Liver (tissue), 8 donors: ENCODE measurements at regions not wholly inside any gene's neighbourhood (a gene's known extent, or its start where the extent isn't known, plus 50 kb on each side); places are given as distances from the start of the nearest gene placed in this dataset.

Experiments
- DNase-seq: peaks from one replicate; pipeline ENCODE4 v3.0.0-alpha.2; 2017; ENCODE audit warnings: low spot score
- H3K27ac ChIP-seq, 2 donors: one replicate each; pipeline ENCODE4 v1.7.0; 2013; ENCODE audit warnings: inconsistent platforms in 2 of 2, low read length in 2 of 2, control low read depth in 1 of 2, low read depth in 1 of 2, mild to moderate bottlenecking in 1 of 2
- H3K27me3 ChIP-seq, 4 donors: one replicate each; pipeline versions ENCODE4 v1.6.1 to v1.7.0; 2013; ENCODE audit warnings: low read length in 3 of 4, inconsistent platforms in 1 of 4, mild to moderate bottlenecking in 1 of 4, moderate library complexity in 1 of 4; ENCODE audit not compliant: control insufficient read depth in 4 of 4, insufficient read depth in 4 of 4
- H3K36me3 ChIP-seq, 4 donors: one replicate each; pipeline versions ENCODE4 v1.6.1 to v1.7.0; 2013; ENCODE audit warnings: low read length in 3 of 4, mild to moderate bottlenecking in 3 of 4, low read depth in 1 of 4, moderate library complexity in 1 of 4; ENCODE audit not compliant: control insufficient read depth in 4 of 4, insufficient read depth in 3 of 4
- H3K4me1 ChIP-seq, 4 donors: one replicate each; pipeline versions ENCODE4 v1.6.1 to v1.7.0; 2013; ENCODE audit warnings: low read length in 3 of 4, mild to moderate bottlenecking in 3 of 4, moderate library complexity in 1 of 4; ENCODE audit not compliant: control insufficient read depth in 4 of 4, insufficient read depth in 4 of 4
- H3K4me3 ChIP-seq, 3 donors: one replicate each; pipeline versions ENCODE4 v1.6.1 to v1.7.0; 2013; ENCODE audit warnings: low read length in 3 of 3, control low read depth in 1 of 3, low read depth in 1 of 3, mild to moderate bottlenecking in 1 of 3
- H3K9ac ChIP-seq, 2 donors: one replicate each; pipeline ENCODE4 v1.7.0; 2013; ENCODE audit warnings: low read length in 2 of 2, mild to moderate bottlenecking in 2 of 2, moderate library complexity in 2 of 2, control low read depth in 1 of 2, low read depth in 1 of 2
- H3K9me3 ChIP-seq, 4 donors: one replicate each; pipeline versions ENCODE4 v1.6.1 to v1.7.0; 2013; ENCODE audit warnings: low read length in 3 of 4; ENCODE audit not compliant: control insufficient read depth in 4 of 4
- EGR1 ChIP-seq, 2 donors: IDR thresholded peaks; 2 replicates each; pipeline ENCODE4 v1.6.1; 2016 to 2018; ENCODE audit warnings: antibody characterized with exemption in 2 of 2, low read depth in 2 of 2
- FOXA1 ChIP-seq: IDR thresholded peaks from 2 replicates; pipeline ENCODE4 v1.6.1; 2016; ENCODE audit warnings: antibody characterized with exemption
- FOXA2 ChIP-seq: IDR thresholded peaks from 2 replicates; pipeline ENCODE4 v1.6.1; 2016; ENCODE audit warnings: antibody characterized with exemption
- GABPA ChIP-seq, 2 donors: IDR thresholded peaks in 1 of 2; conservative IDR thresholded peaks in 1 of 2; 2 replicates each; pipeline ENCODE4 v1.6.1; 2016; ENCODE audit warnings: antibody characterized with exemption in 2 of 2, mild to moderate bottlenecking in 1 of 2, moderate library complexity in 1 of 2
- HNF4A ChIP-seq, 2 donors: conservative IDR thresholded peaks; 2 replicates each; pipeline ENCODE4 v1.6.1; 2016; ENCODE audit warnings: antibody characterized with exemption in 2 of 2, mild to moderate bottlenecking in 2 of 2
- HNF4G ChIP-seq: IDR thresholded peaks from 2 replicates; pipeline ENCODE4 v1.6.1; 2016; ENCODE audit warnings: antibody characterized with exemption
- JUND ChIP-seq, 2 donors: IDR thresholded peaks; 2 replicates each; pipeline ENCODE4 v1.6.1; 2016; ENCODE audit warnings: antibody characterized with exemption in 2 of 2
- NR2F2 ChIP-seq: IDR thresholded peaks from 2 replicates; pipeline ENCODE4 v1.6.1; 2016; ENCODE audit warnings: antibody characterized with exemption
- RAD21 ChIP-seq, 2 donors: IDR thresholded peaks; 2 replicates each; pipeline ENCODE4 v1.6.1; 2016; ENCODE audit warnings: antibody characterized with exemption in 2 of 2, mild to moderate bottlenecking in 2 of 2
- SP1 ChIP-seq: IDR thresholded peaks from 2 replicates; pipeline ENCODE4 v1.6.1; 2018; ENCODE audit warnings: antibody characterized with exemption, mild to moderate bottlenecking
- TAF1 ChIP-seq: conservative IDR thresholded peaks from 2 replicates; pipeline ENCODE4 v1.6.1; 2016; ENCODE audit warnings: antibody characterized with exemption, mild to moderate bottlenecking
- YY1 ChIP-seq: IDR thresholded peaks from 2 replicates; pipeline ENCODE4 v1.6.1; 2016; ENCODE audit warnings: antibody characterized with exemption, mild to moderate bottlenecking
- WGBS: extraction: QIAGEN DNeasy Blood & Tissue Kit; methylation state at CpG from one replicate; pipeline ENCODE4 v1.1.7; 2013; 5-methylcytosine and 5-hydroxymethylcytosine counted together
- TF ChIP-seq, protein P1 (sequence below): fragments of 150-350 bp; IDR thresholded peaks from 2 replicates; pipeline ENCODE4 v1.5.1; 2017; ENCODE audit warnings: improper control_type of control experiment, low read depth, low read length; ENCODE audit not compliant: missing input control
- TF ChIP-seq, protein P2 (sequence below): IDR thresholded peaks from 2 replicates; pipeline ENCODE4 v1.6.1; 2016; ENCODE audit warnings: antibody characterized with exemption
- TF ChIP-seq, protein P3 (sequence below): IDR thresholded peaks from 2 replicates; pipeline ENCODE4 v1.6.1; 2016; ENCODE audit warnings: antibody characterized with exemption
- TF ChIP-seq, protein P4 (sequence below): IDR thresholded peaks from 2 replicates; pipeline ENCODE4 v1.6.1; 2016; ENCODE audit warnings: antibody characterized with exemption, mild to moderate bottlenecking
- TF ChIP-seq, protein P5 (sequence below): IDR thresholded peaks from 2 replicates; pipeline ENCODE4 v1.6.1; 2016; ENCODE audit warnings: antibody characterized with exemption
- donor health status: healthy.
- donor health status: healthy.
- donor health status: healthy.
- donor health status: healthy.
- donor health status: healthy.

DNA sequence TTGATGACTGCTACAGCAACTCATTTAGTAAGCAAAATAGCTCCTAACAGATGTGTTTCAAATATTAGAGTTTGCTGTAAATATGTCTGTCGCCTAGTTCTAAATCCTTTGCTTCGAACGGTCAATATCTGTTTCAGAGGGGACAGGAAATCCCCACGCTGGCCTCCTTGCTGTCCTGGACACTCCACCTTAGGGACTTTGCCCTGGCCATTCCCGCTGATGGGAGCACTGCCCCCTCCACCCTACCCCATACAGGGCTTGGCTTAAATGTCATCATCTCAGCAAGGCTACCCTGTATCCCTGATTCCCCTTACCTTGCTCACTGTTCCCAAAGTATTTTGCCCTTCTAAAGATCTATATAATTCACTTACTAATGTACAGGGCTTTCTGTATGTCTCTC, 86.1 kb upstream of the HIVEP3 start:
- Histone ChIP-seq H3K36me3 (no peaks in the 10 kb centered on the region), H3K9me3 (no peaks in the 10 kb centered on the region), H3K4me1 (peaks cover 0 to 15% (median 8%) of the 10 kb centered on the region in 4 donors), H3K9ac (no peak overlapping the region), H3K27ac (no peak overlapping the region), H3K27me3 (no peaks in the 10 kb centered on the region), H3K4me3 (no peak overlapping the region)
- 44% methylated on average over 5 of the region's 5 CpGs for WGBS
- TF ChIP-seq HNF4A (conservative IDR thresholded peaks at IDR 0.05) (peak; percentile 44 to 69), SP1 (peak; percentile 40)
- TF ChIP-seq, protein P1, sequence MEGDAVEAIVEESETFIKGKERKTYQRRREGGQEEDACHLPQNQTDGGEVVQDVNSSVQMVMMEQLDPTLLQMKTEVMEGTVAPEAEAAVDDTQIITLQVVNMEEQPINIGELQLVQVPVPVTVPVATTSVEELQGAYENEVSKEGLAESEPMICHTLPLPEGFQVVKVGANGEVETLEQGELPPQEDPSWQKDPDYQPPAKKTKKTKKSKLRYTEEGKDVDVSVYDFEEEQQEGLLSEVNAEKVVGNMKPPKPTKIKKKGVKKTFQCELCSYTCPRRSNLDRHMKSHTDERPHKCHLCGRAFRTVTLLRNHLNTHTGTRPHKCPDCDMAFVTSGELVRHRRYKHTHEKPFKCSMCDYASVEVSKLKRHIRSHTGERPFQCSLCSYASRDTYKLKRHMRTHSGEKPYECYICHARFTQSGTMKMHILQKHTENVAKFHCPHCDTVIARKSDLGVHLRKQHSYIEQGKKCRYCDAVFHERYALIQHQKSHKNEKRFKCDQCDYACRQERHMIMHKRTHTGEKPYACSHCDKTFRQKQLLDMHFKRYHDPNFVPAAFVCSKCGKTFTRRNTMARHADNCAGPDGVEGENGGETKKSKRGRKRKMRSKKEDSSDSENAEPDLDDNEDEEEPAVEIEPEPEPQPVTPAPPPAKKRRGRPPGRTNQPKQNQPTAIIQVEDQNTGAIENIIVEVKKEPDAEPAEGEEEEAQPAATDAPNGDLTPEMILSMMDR: no peak
- no peak for DNase-seq

DNA sequence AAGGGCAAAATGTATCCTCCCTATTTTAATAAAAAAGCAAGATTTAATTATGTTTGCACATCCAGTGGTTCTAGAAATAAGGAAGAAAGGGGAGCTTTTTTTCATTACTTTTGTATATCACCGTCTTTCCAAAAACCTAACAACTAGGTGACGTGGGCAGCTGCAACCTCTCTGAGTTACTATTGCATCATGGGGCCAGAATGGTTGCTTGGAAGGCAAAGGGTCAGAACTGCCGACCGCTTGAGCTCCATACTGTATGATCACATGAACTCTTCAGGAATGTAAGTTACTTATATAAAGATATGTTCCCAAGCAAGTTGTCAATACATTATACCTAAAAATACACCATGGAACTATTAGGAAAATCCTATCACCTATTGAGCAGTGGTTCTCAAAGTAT, 85.6 kb upstream of the HIVEP3 start:
- Histone ChIP-seq H3K9ac (no peak overlapping the region), H3K36me3 (no peaks in the 10 kb centered on the region), H3K4me3 (no peak overlapping the region), H3K4me1 (peaks cover 0 to 15% (median 8%) of the 10 kb centered on the region in 4 donors), H3K27me3 (no peaks in the 10 kb centered on the region), H3K27ac (no peak overlapping the region), H3K9me3 (no peaks in the 10 kb centered on the region)
- no peak for DNase-seq
- TF ChIP-seq FOXA2: no peak
- no peak for TF ChIP-seq JUND (IDR thresholded peaks at IDR 0.05)
- TF ChIP-seq, protein P2, sequence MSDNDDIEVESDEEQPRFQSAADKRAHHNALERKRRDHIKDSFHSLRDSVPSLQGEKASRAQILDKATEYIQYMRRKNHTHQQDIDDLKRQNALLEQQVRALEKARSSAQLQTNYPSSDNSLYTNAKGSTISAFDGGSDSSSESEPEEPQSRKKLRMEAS: no peak
- no peak for TF ChIP-seq FOXA1
- TF ChIP-seq RAD21 (IDR thresholded peaks at IDR 0.05): no peak
- no peak for TF ChIP-seq NR2F2
- TF ChIP-seq, protein P3, sequence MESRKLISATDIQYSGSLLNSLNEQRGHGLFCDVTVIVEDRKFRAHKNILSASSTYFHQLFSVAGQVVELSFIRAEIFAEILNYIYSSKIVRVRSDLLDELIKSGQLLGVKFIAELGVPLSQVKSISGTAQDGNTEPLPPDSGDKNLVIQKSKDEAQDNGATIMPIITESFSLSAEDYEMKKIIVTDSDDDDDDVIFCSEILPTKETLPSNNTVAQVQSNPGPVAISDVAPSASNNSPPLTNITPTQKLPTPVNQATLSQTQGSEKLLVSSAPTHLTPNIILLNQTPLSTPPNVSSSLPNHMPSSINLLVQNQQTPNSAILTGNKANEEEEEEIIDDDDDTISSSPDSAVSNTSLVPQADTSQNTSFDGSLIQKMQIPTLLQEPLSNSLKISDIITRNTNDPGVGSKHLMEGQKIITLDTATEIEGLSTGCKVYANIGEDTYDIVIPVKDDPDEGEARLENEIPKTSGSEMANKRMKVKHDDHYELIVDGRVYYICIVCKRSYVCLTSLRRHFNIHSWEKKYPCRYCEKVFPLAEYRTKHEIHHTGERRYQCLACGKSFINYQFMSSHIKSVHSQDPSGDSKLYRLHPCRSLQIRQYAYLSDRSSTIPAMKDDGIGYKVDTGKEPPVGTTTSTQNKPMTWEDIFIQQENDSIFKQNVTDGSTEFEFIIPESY: no peak
- no peak for TF ChIP-seq HNF4G
- no peak for TF ChIP-seq GABPA (IDR thresholded peaks at IDR 0.05 in 1 of 2, conservative IDR thresholded peaks at IDR 0.05 in 1 of 2)
- 94% methylated on average over 4 of the region's 4 CpGs for WGBS

DNA sequence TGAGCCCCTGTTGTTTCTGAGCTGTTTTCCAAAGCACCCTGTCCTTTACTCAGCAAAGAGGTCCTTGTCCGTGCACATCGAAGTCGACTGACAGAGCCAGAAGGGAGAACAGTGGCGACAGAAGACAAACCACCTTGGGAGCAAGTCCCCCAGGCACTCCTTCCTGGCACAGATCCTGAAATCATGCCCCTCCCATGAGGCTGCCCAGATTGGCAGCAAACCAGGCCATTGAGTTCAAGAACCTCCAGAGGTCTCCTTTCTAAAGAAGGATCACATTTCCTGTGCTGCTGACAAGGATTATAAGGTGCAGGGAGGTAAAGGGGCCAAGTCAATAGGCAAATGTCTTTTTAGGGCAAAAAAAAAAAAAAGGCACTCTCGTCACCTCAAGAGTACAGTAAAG, 84.7 kb upstream of the HIVEP3 start:
- no peaks in the 10 kb centered on the region for H3K27me3 ChIP-seq
- no peak overlapping the region for H3K4me3 ChIP-seq
- TF ChIP-seq YY1 (no peak), HNF4G (no peak), TAF1 (no peak), RAD21 (IDR thresholded peaks at IDR 0.05) (no peak), EGR1 (IDR thresholded peaks at IDR 0.05; ENCODE audit: low read depth in 2 of 2) (no peak), FOXA2 (no peak), GABPA (IDR thresholded peaks at IDR 0.05 in 1 of 2, conservative IDR thresholded peaks at IDR 0.05 in 1 of 2) (no peak), SP1 (no peak)
- TF ChIP-seq, protein P4, sequence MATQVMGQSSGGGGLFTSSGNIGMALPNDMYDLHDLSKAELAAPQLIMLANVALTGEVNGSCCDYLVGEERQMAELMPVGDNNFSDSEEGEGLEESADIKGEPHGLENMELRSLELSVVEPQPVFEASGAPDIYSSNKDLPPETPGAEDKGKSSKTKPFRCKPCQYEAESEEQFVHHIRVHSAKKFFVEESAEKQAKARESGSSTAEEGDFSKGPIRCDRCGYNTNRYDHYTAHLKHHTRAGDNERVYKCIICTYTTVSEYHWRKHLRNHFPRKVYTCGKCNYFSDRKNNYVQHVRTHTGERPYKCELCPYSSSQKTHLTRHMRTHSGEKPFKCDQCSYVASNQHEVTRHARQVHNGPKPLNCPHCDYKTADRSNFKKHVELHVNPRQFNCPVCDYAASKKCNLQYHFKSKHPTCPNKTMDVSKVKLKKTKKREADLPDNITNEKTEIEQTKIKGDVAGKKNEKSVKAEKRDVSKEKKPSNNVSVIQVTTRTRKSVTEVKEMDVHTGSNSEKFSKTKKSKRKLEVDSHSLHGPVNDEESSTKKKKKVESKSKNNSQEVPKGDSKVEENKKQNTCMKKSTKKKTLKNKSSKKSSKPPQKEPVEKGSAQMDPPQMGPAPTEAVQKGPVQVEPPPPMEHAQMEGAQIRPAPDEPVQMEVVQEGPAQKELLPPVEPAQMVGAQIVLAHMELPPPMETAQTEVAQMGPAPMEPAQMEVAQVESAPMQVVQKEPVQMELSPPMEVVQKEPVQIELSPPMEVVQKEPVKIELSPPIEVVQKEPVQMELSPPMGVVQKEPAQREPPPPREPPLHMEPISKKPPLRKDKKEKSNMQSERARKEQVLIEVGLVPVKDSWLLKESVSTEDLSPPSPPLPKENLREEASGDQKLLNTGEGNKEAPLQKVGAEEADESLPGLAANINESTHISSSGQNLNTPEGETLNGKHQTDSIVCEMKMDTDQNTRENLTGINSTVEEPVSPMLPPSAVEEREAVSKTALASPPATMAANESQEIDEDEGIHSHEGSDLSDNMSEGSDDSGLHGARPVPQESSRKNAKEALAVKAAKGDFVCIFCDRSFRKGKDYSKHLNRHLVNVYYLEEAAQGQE: no peak
- TF ChIP-seq, protein P2: no peak
- TF ChIP-seq, protein P1: no peak
- TF ChIP-seq, protein P5, sequence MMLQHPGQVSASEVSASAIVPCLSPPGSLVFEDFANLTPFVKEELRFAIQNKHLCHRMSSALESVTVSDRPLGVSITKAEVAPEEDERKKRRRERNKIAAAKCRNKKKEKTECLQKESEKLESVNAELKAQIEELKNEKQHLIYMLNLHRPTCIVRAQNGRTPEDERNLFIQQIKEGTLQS: no peak
- 84% methylated on average over 5 of the region's 5 CpGs for WGBS
- no peaks in the 10 kb centered on the region for H3K9me3 ChIP-seq
- H3K27ac ChIP-seq: no peak overlapping the region
- peaks cover 0 to 14% (median 8%) of the 10 kb centered on the region in 4 donors for H3K4me1 ChIP-seq
- DNase-seq: no peak
- H3K36me3 ChIP-seq: no peaks in the 10 kb centered on the region
- no peak overlapping the region for H3K9ac ChIP-seq
